Neural cell (in vitro differentiated cells): ENCODE measurements at regions not wholly inside any gene's neighbourhood (a gene's known extent, or its start where the extent isn't known, plus 50 kb on each side); places are given as distances from the start of the nearest gene placed in this dataset.

Experiments
- H2AFZ ChIP-seq: fragments of 200-600, 300-800 bp; sonication (generic), shearing (Covaris generic); 2 replicates; pipeline ENCODE4 v1.6.0; 2014; ENCODE audit warnings: low read depth, mild to moderate bottlenecking, antibody characterized with exemption, low read length, moderate library complexity
- H3F3A ChIP-seq: fragments of 200-600 bp; shearing (Covaris generic); 2 replicates; pipeline ENCODE4 v1.6.1; 2016; ENCODE audit warnings: mild to moderate bottlenecking, moderate library complexity, mixed read lengths, antibody characterized with exemption, low read length; ENCODE audit not compliant: insufficient read depth, poor library complexity, severe bottlenecking
- H3K27ac ChIP-seq: fragments of 200-600, 300-800 bp; sonication (generic), shearing (Covaris generic); 2 replicates; pipeline ENCODE4 v1.5.1; 2014; ENCODE audit warnings: mild to moderate bottlenecking, low read length, moderate library complexity
- H3K27me3 ChIP-seq: fragments of 300-800, 200-600 bp; sonication (generic), shearing (Covaris generic); 2 replicates; pipeline ENCODE4 v1.6.0; 2014; ENCODE audit warnings: mild to moderate bottlenecking, low read depth, low read length, moderate library complexity; ENCODE audit not compliant: insufficient read depth
- H3K36me3 ChIP-seq: fragments of 300-800, 200-600 bp; sonication (generic), shearing (Covaris generic); 2 replicates; pipeline ENCODE4 v1.5.1; 2014; ENCODE audit warnings: mild to moderate bottlenecking, antibody characterized with exemption, low read length, moderate library complexity; ENCODE audit not compliant: insufficient read depth
- H3K4me2 ChIP-seq: fragments of 300-800, 200-600 bp; sonication (generic), shearing (Covaris generic); 2 replicates; pipeline ENCODE4 v1.6.0; 2014; ENCODE audit warnings: mild to moderate bottlenecking, low read length
- H3K4me3 ChIP-seq: fragments of 300-800, 200-600 bp; sonication (generic), shearing (Covaris generic); 2 replicates; pipeline ENCODE4 v1.5.1; 2014; ENCODE audit warnings: mild to moderate bottlenecking, low read length, moderate library complexity
- H3K79me2 ChIP-seq: fragments of 200-600 bp; shearing (Covaris generic); replicated peaks from 2 replicates; pipeline ENCODE4 v1.6.0; 2014; ENCODE audit warnings: mild to moderate bottlenecking, low read length, moderate library complexity; ENCODE audit not compliant: insufficient read depth
- H3K9ac ChIP-seq: fragments of 300-800, 200-600 bp; sonication (generic), shearing (Covaris generic); 2 replicates; pipeline ENCODE4 v1.6.1; 2016; ENCODE audit warnings: mild to moderate bottlenecking, low read length, mixed read lengths
- H3K9me2 ChIP-seq: fragments of 200-600 bp; shearing (Covaris generic); 2 replicates; pipeline ENCODE4 v1.6.1; 2016; ENCODE audit warnings: mild to moderate bottlenecking, low read length, mixed read lengths; ENCODE audit not compliant: insufficient read depth
- H3K9me3 ChIP-seq: fragments of 200-600, 300-800 bp; sonication (generic), shearing (Covaris generic); 2 replicates; pipeline ENCODE4 v1.6.1; 2016; ENCODE audit warnings: mild to moderate bottlenecking, mixed run types, low read length, moderate library complexity, mixed read lengths
- H4K20me1 ChIP-seq: fragments of 200-600 bp; shearing (Covaris generic); 2 replicates; pipeline ENCODE4 v1.6.1; 2016; ENCODE audit warnings: mild to moderate bottlenecking, mixed run types; ENCODE audit not compliant: insufficient read depth
- CTCF ChIP-seq: fragments of 450-650 bp; IDR thresholded peaks from 2 replicates; pipeline ENCODE4 v1.5.1; 2014; ENCODE audit warnings: antibody characterized with exemption, mild to moderate bottlenecking, moderate library complexity; ENCODE audit not compliant: poor library complexity, severe bottlenecking
- EP300 ChIP-seq: fragments of 450-650 bp; conservative IDR thresholded peaks from 2 replicates; pipeline ENCODE4 v1.6.1; 2014; ENCODE audit warnings: antibody characterized with exemption, mild to moderate bottlenecking, moderate library complexity; ENCODE audit not compliant: poor library complexity, severe bottlenecking
- EZH2 ChIP-seq: fragments of 200-600, 300-800 bp; shearing (Covaris generic), sonication (generic); IDR thresholded peaks from 2 replicates; pipeline ENCODE4 v1.6.1; 2014; ENCODE audit warnings: antibody characterized with exemption, low read length, borderline replicate concordance, mild to moderate bottlenecking; ENCODE audit not compliant: insufficient read depth, poor library complexity, severe bottlenecking
- MXI1 ChIP-seq: fragments of 450-650 bp; conservative IDR thresholded peaks from 2 replicates; pipeline ENCODE4 v1.6.1; 2014; ENCODE audit warnings: antibody characterized with exemption, mild to moderate bottlenecking; ENCODE audit not compliant: poor library complexity, severe bottlenecking
- POLR2AphosphoS5 ChIP-seq: IDR thresholded peaks from 2 replicates; pipeline ENCODE4 v1.6.1; 2012
- RAD21 ChIP-seq: fragments of 450-650 bp; conservative IDR thresholded peaks from 2 replicates; pipeline ENCODE4 v1.6.1; 2014; ENCODE audit warnings: antibody characterized with exemption, mild to moderate bottlenecking, moderate library complexity
- REST ChIP-seq: IDR thresholded peaks from 2 replicates; pipeline ENCODE4 v1.6.1; 2012; ENCODE audit warnings: borderline replicate concordance
- SMC3 ChIP-seq: fragments of 450-650 bp; conservative IDR thresholded peaks from 2 replicates; pipeline ENCODE4 v1.6.1; 2014; ENCODE audit warnings: antibody characterized with exemption, mild to moderate bottlenecking, moderate library complexity; ENCODE audit not compliant: poor library complexity
- TAF1 ChIP-seq: IDR thresholded peaks from 2 replicates; pipeline ENCODE4 v1.6.1; 2012; ENCODE audit warnings: low read depth

GRCh38 chr4:176927117-176927516 lies 134.4 kb upstream of the VEGFC start:
- Histone ChIP-seq H3K9me2 (no peaks in the 10 kb centered on the region), H3K9me3 (no peaks in the 10 kb centered on the region), H3K9ac (no peak overlapping the region), H2AFZ (no peak overlapping the region), H3K4me3 (no peak overlapping the region), H3K27me3 (no peaks in the 10 kb centered on the region), H3K36me3 (no peaks in the 10 kb centered on the region), H3F3A (no peaks in the 10 kb centered on the region), H3K27ac (no peak overlapping the region), H3K4me2 (no peak overlapping the region), H3K79me2 (no peaks in the 10 kb centered on the region), H4K20me1 (no peaks in the 10 kb centered on the region)
- no peak for TF ChIP-seq CTCF
- TF ChIP-seq REST: no peak
- no peak for TF ChIP-seq POLR2AphosphoS5
- TF ChIP-seq TAF1: no peak
- no peak for TF ChIP-seq SMC3
- TF ChIP-seq EP300: no peak
- no peak for TF ChIP-seq RAD21
- TF ChIP-seq EZH2: no peak
- no peak for TF ChIP-seq MXI1

GRCh38 chr4:176927664-176928063 lies 134.9 kb upstream of the VEGFC start:
- H3K4me3 ChIP-seq: no peak overlapping the region
- no peaks in the 10 kb centered on the region for H3K27me3 ChIP-seq
- no peaks in the 10 kb centered on the region for H3F3A ChIP-seq
- TF ChIP-seq SMC3 (no peak), EZH2 (no peak), REST (no peak), POLR2AphosphoS5 (no peak), CTCF (no peak), EP300 (no peak), TAF1 (no peak)
- H4K20me1 ChIP-seq: no peaks in the 10 kb centered on the region
- H2AFZ ChIP-seq: no peak overlapping the region
- H3K4me2 ChIP-seq: no peak overlapping the region
- H3K79me2 ChIP-seq: no peaks in the 10 kb centered on the region
- no peak overlapping the region for H3K27ac ChIP-seq
- no peaks in the 10 kb centered on the region for H3K9me3 ChIP-seq
- H3K9ac ChIP-seq: no peak overlapping the region
- no peaks in the 10 kb centered on the region for H3K9me2 ChIP-seq
- no peaks in the 10 kb centered on the region for H3K36me3 ChIP-seq
